ENCODE measurements at regions not wholly inside any gene's neighbourhood (a gene's known extent, or its start where the extent isn't known, plus 50 kb on each side); places are given as distances from the start of the nearest gene placed in this dataset.

DNA sequence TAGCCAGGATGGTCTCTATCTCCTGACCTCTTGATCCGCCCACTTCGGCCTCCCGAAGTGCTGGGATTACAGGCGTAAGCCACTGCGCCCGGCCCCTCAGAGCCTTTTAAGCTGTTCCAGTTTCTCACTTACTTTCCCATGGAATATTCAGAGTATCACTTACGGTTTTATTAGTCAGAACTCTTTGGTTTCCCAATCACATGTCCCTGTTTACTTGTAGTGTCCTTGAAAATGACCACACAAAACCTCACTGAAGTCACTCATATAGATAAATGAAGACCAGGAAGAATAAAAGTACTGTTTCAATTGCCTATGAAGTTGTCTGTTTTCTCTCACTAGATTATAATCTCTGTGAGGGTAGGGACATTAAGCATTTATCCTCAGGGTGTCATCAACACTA, 217.2 kb upstream of the HCCS start:
- TF ChIP-seq, protein P1, sequence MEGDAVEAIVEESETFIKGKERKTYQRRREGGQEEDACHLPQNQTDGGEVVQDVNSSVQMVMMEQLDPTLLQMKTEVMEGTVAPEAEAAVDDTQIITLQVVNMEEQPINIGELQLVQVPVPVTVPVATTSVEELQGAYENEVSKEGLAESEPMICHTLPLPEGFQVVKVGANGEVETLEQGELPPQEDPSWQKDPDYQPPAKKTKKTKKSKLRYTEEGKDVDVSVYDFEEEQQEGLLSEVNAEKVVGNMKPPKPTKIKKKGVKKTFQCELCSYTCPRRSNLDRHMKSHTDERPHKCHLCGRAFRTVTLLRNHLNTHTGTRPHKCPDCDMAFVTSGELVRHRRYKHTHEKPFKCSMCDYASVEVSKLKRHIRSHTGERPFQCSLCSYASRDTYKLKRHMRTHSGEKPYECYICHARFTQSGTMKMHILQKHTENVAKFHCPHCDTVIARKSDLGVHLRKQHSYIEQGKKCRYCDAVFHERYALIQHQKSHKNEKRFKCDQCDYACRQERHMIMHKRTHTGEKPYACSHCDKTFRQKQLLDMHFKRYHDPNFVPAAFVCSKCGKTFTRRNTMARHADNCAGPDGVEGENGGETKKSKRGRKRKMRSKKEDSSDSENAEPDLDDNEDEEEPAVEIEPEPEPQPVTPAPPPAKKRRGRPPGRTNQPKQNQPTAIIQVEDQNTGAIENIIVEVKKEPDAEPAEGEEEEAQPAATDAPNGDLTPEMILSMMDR (IDR thresholded peaks at IDR 0.05), result no peak
- TF ChIP-seq POLR2A (IDR thresholded peaks at IDR 0.05), result no peak
